Loucy (cell line): ENCODE measurements at regions not wholly inside any gene's neighbourhood (a gene's known extent, or its start where the extent isn't known, plus 50 kb on each side); places are given as distances from the start of the nearest gene placed in this dataset.

Experiments used
- H2AFZ ChIP-seq: fragments of 200-600 bp; sonication (generic); 2 replicates; pipeline ENCODE4 v1.6.0; 2016; ENCODE audit warnings: antibody characterized with exemption, mild to moderate bottlenecking, low read length, moderate library complexity
- H3F3A ChIP-seq: fragments of 200-600 bp; 2 replicates; pipeline ENCODE4 v1.6.0; 2016; ENCODE audit warnings: antibody characterized with exemption, low read depth, mild to moderate bottlenecking
- H3K27me3 ChIP-seq: fragments of 200-600 bp; sonication (generic); 2 replicates; pipeline ENCODE4 v1.6.1; 2014; ENCODE audit warnings: low read length, mild to moderate bottlenecking; ENCODE audit not compliant: insufficient read depth, poor library complexity, severe bottlenecking
- H3K36me3 ChIP-seq: fragments of 200-600 bp; sonication (generic); 2 replicates; pipeline ENCODE4 v1.6.1; 2016; ENCODE audit warnings: low read length; ENCODE audit not compliant: insufficient read depth
- H3K4me1 ChIP-seq: fragments of 200-600 bp; sonication (generic); 2 replicates; pipeline ENCODE4 v1.5.1; 2014; ENCODE audit warnings: low read length, mild to moderate bottlenecking; ENCODE audit not compliant: insufficient read depth, poor library complexity, severe bottlenecking
- H3K4me2 ChIP-seq: fragments of 200-600 bp; sonication (generic); 2 replicates; pipeline ENCODE4 v1.6.0; 2014; ENCODE audit warnings: antibody characterized with exemption, low read length, low read depth, mild to moderate bottlenecking; ENCODE audit not compliant: poor library complexity, severe bottlenecking
- H3K4me3 ChIP-seq: fragments of 200-600 bp; sonication (generic); 2 replicates; pipeline ENCODE4 v1.5.1; 2014; ENCODE audit warnings: low read length, mild to moderate bottlenecking, mixed read lengths; ENCODE audit not compliant: poor library complexity, severe bottlenecking
- H3K79me2 ChIP-seq: fragments of 200-600 bp; sonication (generic); 2 replicates; pipeline ENCODE4 v1.6.1; 2014; ENCODE audit warnings: low read length; ENCODE audit not compliant: insufficient read depth
- H3K9ac ChIP-seq: fragments of 200-600 bp; sonication (generic); 2 replicates; pipeline ENCODE4 v1.6.0; 2014; ENCODE audit warnings: mild to moderate bottlenecking, low read depth, low read length, moderate library complexity; ENCODE audit not compliant: poor library complexity, severe bottlenecking
- H3K9me2 ChIP-seq: fragments of 200-600 bp; sonication (generic); replicated peaks from 2 replicates; pipeline ENCODE4 v1.6.1; 2016; ENCODE audit warnings: low read depth, low read length, mixed read lengths
- H3K9me3 ChIP-seq: fragments of 200-600 bp; sonication (generic); 2 replicates; pipeline ENCODE4 v1.6.1; 2014; ENCODE audit warnings: mild to moderate bottlenecking, antibody characterized with exemption, low read length, low read depth; ENCODE audit not compliant: insufficient read depth
- H4K20me1 ChIP-seq: fragments of 200-600 bp; sonication (generic); 2 replicates; pipeline ENCODE4 v1.6.0; 2014; ENCODE audit warnings: antibody characterized with exemption, low read length, mild to moderate bottlenecking; ENCODE audit not compliant: insufficient read depth, poor library complexity, severe bottlenecking
- EZH2phosphoT487 ChIP-seq: fragments of 200-600 bp; IDR thresholded peaks from 2 replicates; pipeline ENCODE4 v1.6.1; 2018; ENCODE audit warnings: antibody characterized with exemption, mild to moderate bottlenecking, moderate library complexity, borderline replicate concordance
- TF ChIP-seq, protein P1 (sequence below): fragments of 200-600 bp; sonication (generic); conservative IDR thresholded peaks from 2 replicates; pipeline ENCODE4 v1.5.1; 2014; ENCODE audit warnings: mild to moderate bottlenecking, antibody characterized with exemption, low read length

GRCh38 chr5:96335873-96336272 lies 97.2 kb downstream of the PCSK1 start:
- Histone ChIP-seq H3K4me1 (peaks cover 10% of the 10 kb centered on the region), H3K9me3 (no peaks in the 10 kb centered on the region), H3K36me3 (no peaks in the 10 kb centered on the region), H3K4me2 (peak overlapping the region; percentile 22), H3K79me2 (no peaks in the 10 kb centered on the region), H3K9me2 (no peaks in the 10 kb centered on the region), H4K20me1 (no peaks in the 10 kb centered on the region), H3K27me3 (no peaks in the 10 kb centered on the region), H2AFZ (peak overlapping the region; percentile 73), H3K4me3 (no peak overlapping the region), H3F3A (no peaks in the 10 kb centered on the region), H3K9ac (no peak overlapping the region)
- TF ChIP-seq, protein P1, sequence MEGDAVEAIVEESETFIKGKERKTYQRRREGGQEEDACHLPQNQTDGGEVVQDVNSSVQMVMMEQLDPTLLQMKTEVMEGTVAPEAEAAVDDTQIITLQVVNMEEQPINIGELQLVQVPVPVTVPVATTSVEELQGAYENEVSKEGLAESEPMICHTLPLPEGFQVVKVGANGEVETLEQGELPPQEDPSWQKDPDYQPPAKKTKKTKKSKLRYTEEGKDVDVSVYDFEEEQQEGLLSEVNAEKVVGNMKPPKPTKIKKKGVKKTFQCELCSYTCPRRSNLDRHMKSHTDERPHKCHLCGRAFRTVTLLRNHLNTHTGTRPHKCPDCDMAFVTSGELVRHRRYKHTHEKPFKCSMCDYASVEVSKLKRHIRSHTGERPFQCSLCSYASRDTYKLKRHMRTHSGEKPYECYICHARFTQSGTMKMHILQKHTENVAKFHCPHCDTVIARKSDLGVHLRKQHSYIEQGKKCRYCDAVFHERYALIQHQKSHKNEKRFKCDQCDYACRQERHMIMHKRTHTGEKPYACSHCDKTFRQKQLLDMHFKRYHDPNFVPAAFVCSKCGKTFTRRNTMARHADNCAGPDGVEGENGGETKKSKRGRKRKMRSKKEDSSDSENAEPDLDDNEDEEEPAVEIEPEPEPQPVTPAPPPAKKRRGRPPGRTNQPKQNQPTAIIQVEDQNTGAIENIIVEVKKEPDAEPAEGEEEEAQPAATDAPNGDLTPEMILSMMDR = no peak
- TF ChIP-seq EZH2phosphoT487 = no peak

DNA sequence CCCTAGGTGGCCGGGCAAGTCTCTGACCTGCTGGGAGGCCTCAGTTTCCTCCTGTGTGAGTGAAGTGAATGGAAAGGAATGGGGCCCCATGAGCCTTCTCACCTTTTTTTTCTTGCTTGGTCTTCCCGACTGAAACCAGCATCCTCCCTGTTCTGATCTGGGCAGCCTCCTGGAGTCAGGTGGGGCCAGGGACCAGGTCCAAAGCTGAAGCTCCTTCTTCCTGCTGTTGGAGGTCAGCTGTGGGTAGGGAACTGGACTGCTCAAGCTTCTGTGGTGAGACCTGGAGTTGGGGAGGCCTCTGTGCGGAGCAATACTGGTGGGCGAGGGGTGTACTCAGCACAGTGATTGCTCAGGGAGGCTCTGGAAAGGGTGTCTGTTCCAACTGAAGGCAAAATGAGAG lies 99.7 kb downstream of the PCSK1 start:
- H3K79me2 ChIP-seq = no peaks in the 10 kb centered on the region
- no peak for TF ChIP-seq EZH2phosphoT487
- TF ChIP-seq, protein P1 = no peak
- H3K4me3 ChIP-seq = no peak overlapping the region
- no peaks in the 10 kb centered on the region for H3K27me3 ChIP-seq
- H3K4me2 ChIP-seq = no peak overlapping the region
- no peaks in the 10 kb centered on the region for H3K9me2 ChIP-seq
- H3F3A ChIP-seq = no peaks in the 10 kb centered on the region
- H3K36me3 ChIP-seq = no peaks in the 10 kb centered on the region
- H3K9ac ChIP-seq = no peak overlapping the region
- H4K20me1 ChIP-seq = no peaks in the 10 kb centered on the region
- no peaks in the 10 kb centered on the region for H3K9me3 ChIP-seq
- no peaks in the 10 kb centered on the region for H3K4me1 ChIP-seq
- no peak overlapping the region for H2AFZ ChIP-seq

- H3F3A ChIP-seq = no peaks in the 10 kb centered on the region
- no peaks in the 10 kb centered on the region for H3K36me3 ChIP-seq
- no peaks in the 10 kb centered on the region for H3K9me3 ChIP-seq
- no peak overlapping the region for H2AFZ ChIP-seq
- no peak for TF ChIP-seq EZH2phosphoT487
- TF ChIP-seq, protein P1 = no peak
- H3K4me2 ChIP-seq = no peak overlapping the region
- H4K20me1 ChIP-seq = no peaks in the 10 kb centered on the region
- no peaks in the 10 kb centered on the region for H3K4me1 ChIP-seq
- H3K9ac ChIP-seq = no peak overlapping the region
- no peaks in the 10 kb centered on the region for H3K9me2 ChIP-seq
- H3K79me2 ChIP-seq = no peaks in the 10 kb centered on the region
- H3K4me3 ChIP-seq = no peak overlapping the region
- no peaks in the 10 kb centered on the region for H3K27me3 ChIP-seq
These were observed 100.3 kb downstream of the PCSK1 start for GRCh38 chr5:96332535-96333366.
